ENCODE measurements at regions not wholly inside any gene's neighbourhood (a gene's known extent, or its start where the extent isn't known, plus 50 kb on each side); places are given as distances from the start of the nearest gene placed in this dataset.

- no peak for DNase-seq
Observed at GRCh38 chr20:51265361-51265760, 242.5 kb upstream of the KCNG1 start.

DNA sequence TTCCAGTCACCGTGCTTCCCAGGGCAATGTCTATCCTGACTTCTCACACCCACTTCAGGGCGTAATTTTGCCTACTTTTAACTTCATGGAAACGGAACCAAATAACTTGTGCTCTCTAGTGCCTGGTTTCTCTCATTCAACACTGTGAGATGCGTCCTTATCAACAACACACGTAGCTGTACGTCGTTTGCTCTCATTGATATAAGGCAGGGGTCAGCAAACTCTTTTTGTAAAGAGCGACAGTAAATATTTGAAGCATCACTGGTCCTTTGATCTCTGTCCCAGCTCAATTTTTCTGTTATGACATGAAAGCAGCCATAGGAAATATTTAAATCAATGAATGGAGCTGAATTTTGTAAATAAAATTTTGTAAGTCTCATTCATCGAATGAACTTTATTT lies 239.3 kb upstream of the KCNG1 start:
- DNase-seq, result no peak

DNA sequence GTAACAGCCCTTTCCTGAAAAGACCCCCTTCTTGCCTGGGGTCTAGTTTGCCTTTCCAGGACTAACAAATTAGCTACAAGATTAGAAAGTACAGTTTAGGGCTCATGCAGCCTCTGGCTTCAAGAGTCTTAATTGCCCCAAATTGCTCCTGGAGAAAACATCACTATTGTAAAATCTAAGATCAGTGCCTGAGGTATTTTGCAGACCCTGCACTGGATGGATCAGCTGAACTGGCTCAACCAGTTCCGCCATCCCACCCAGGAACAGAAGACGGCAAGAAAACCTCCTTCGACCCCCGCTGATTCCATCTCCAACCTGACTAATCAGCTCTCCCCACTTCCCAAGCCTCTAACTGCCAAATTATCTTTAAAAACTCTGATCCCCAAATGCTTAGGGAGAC lies 236.5 kb upstream of the KCNG1 start:
- DNase-seq, result no peak

- DNase-seq, result no peak
Observed at GRCh38 chr20:51258582-51259165, 235.8 kb upstream of the KCNG1 start.

- DNase-seq, result no peak
Observed at GRCh38 chr20:51255417-51255816, 232.5 kb upstream of the KCNG1 start.

DNA sequence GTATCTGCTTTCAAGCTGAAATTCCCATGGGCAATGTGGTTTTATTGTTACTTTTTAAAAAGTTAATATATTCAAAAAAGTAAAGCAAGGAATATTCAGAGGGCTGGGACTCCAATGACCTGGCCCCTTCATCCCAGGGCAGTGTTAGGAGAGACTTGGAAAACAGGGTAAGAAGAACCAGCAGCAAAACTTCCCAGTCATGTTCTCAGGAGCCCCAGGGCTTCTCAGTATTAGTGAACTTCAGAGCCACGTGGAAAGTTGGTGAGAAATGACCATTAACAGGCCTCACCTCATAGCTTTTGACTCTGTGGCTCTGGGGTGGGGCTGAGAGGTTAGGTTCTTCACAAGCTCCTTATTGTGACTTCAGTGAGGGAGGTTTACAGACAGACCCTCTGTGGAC lies 230.4 kb upstream of the KCNG1 start:
- no peak for DNase-seq

DNA sequence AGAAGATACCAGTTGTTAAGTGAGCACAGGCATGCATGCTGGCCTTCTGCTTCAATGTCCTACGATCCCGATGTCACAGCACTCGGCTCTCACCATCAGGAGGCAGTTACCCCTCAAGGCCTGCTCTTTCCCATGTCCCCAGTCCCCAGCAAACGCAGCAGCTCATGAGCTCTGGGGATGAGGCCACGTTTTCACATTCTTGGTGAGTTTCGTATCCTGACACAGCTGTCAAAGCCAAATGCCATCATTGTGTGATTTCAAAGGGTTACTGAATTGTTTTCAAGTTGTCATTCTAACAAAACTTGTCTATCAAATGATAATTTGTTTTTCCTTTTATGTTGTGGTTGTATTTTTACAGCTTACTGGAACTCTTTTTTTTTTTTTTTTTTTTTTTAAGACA lies 226.9 kb upstream of the KCNG1 start:
- no peak for DNase-seq

DNA sequence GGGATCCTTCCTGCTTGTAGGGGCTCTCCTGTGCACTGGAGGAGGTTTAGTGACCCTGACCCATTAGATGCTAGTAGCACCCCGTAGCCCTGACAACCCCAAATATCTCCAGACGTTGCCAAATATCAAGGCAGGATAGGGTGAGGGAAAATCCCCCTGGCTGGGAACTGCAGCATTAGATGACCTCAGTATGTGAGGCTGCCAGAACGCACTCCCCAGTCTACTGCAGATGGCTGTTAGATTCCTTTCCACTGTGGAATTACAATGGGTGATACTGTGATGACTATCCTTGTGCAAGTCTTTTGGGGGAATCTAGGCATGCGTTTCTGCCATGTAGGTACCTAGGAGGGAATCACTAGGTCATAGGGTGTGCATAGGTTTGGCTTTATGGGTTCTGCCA lies 226.3 kb upstream of the KCNG1 start:
- DNase-seq, result no peak

- DNase-seq, result no peak
Observed at GRCh38 chr20:51244466-51244865, 221.6 kb upstream of the KCNG1 start.

DNA sequence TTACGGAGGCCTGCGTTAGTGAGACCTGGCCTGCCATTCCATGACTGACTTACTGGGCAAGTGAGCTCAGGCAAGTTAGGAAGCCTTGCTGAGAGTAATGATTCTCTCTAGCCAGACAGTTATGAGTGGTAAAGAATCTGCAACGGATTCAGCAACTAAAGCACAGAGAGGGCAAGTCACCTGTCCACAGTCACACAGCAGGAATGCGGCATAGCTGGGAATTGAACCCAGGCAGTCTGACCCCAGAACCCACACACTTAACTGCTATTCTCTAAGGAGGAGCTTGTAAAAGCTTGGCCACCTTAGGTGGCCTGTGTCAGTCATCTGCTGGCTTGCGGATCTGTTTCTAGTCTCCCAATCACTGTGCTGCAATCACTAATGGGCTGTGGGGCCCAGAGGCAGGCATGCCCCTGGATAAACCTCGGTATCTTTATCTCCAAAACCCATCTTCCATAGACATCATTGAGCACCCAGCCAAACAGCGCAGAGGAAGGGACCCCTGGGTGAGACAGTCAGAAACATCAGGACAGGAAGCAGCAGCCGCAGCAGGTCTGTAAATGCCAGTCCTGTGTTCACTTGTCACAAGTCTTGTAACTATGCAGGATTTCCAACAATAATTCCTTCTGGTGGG lies 215.9 kb upstream of the KCNG1 start:
- no peak for DNase-seq

DNA sequence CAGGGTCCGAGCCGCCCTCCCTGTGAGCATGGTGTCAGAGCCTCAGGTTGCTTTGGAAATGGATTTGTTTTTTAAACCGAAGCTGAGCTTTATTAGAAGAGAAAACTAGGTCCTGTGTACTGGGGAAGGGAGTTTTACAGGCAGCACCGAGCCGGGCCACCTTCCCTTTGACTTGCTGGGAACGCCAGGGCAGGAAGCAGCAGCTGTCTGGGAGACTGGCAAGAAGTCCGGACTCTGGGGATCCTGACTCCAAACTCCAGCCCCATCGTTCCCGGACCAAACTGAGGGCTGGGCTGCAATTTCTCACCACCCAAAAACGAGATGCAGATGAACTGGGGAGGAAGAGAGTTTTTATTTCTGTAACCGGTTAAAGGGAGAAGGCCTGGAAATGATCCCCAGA lies 214.9 kb upstream of the KCNG1 start:
- no peak for DNase-seq

- no peak for DNase-seq
Observed at GRCh38 chr20:51237278-51237677, 214.4 kb upstream of the KCNG1 start.

DNA sequence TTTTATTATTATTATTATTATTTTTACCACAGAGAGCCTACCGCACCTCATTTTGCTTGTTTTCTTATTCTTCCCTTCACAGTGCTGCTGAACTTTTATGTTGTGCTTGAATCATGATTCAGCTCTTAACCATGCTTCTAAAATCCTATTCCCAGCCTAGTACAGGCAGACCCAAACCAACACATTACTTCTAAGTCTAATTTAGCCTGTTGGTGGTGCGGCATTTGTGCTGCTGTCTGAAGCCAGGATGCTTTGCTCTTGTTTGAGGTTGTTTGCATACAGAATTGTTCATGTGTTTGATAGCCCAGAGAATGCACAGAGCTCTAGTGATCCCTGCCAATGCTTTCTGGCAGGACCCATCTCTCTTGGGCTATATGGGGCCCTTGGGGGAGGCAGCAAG lies 213.5 kb upstream of the KCNG1 start:
- no peak for DNase-seq

GRCh38 chr20:51233345-51233744 lies 210.4 kb upstream of the KCNG1 start:
- DNase-seq, result no peak

GRCh38 chr20:51230727-51231126 lies 207.8 kb upstream of the KCNG1 start:
- no peak for DNase-seq

DNA sequence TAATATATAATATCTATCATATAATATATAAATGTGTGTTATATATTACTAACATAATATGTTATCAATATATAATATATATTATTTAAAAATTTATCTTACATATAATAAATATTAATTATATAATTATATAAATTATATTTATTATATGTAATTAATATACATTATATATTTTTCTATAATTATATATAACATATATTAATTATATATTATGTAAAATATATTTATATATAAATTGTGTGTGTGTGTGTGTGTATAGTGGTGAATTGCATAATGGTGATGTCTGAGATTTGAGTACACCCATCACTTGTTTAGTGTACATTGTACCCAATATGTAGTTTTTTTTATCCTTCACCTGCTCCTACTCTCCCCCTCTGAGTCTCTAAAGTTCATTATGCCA lies 205.9 kb upstream of the KCNG1 start:
- no peak for DNase-seq

GRCh38 chr20:51227744-51228143 lies 204.8 kb upstream of the KCNG1 start:
- DNase-seq, result no peak

DNA sequence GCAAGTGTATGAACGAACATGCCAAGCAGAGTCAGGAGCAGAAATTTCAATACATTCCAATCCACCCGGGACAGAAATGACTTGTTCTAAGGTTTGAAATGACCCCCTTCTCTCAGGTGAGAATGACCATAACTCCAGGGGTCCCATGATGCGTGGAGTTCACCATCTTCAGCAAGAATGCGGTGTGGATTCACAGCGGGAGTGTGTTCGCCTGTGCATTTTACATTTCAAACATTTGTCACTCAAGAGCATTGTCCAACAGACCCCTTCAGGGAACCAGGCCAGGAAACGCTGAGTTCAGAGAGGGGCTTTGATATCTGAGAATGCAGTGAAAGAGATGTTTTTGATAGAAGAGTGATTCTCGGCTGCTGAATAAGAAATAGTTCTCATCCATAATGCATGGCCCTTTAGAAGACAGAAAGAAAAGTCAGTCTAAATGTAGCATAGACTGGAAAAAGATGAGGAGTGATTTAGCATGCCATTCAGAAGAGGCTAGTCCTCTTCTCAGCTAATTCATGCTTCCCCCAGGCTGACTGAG lies 200.3 kb upstream of the KCNG1 start:
- no peak for DNase-seq

- DNase-seq, result no peak
Observed at GRCh38 chr20:51221791-51222408, 199.0 kb upstream of the KCNG1 start.

- DNase-seq, result no peak
Observed at GRCh38 chr20:51221103-51221502, 198.2 kb upstream of the KCNG1 start.

DNA sequence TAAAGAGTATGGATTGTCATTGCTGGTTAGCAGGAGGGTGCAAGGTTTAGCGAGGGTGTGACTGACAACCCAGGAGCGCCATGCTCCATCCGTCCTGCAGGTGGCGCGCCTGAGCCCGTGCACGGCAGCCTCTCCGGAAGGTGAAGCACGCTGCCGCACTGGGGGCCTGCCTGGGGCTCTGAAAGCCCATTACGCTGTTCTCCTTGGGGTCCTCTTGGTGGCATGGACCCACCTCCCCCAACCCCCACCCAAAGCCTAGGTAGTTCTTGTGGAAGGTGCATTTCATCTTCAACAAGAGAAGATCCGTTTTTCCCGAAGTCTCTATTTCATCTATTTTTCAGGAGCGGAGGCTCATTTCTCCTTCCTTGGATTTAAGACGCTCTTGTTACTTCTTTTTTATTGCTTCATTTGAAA lies 197.4 kb upstream of the KCNG1 start:
- DNase-seq, result peak; percentile 77

DNA sequence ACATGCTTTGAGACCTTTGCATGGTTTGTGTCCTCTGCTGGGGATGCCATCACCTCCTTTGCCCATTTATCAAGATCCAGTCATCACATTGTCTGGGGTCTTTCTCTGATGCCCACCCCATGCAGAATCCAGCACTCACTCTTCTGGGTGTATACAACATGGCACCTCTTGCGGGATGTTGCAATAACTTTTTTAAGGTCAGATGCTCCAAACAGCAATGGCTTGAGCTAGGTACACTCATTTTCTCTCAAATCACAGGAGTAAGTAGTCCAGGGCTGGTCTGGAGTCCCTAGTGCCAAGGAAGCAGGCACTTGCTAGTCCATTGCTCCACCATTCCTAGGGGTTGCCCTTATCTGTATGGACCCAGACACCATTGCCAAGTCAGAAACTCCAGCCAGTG lies 196.6 kb upstream of the KCNG1 start:
- no peak for DNase-seq

GRCh38 chr20:51218603-51219002 lies 195.7 kb upstream of the KCNG1 start:
- DNase-seq, result no peak

GRCh38 chr20:51217347-51218045 lies 194.6 kb upstream of the KCNG1 start:
- DNase-seq, result no peak

Data from stimulated activated CD4-positive, alpha-beta T cell treated with anti-CD3 and anti-CD28 coated beads, Interleukin-15, amount 100 ng/mL, for 24 hours (primary cell).